Renal cortex interstitium (tissue), 11 donors: ENCODE measurements at regions not wholly inside any gene's neighbourhood (a gene's known extent, or its start where the extent isn't known, plus 50 kb on each side); places are given as distances from the start of the nearest gene placed in this dataset.

Experiments
- DNase-seq, 11 donors: peaks; one replicate each; pipeline ENCODE4 v3.0.0-alpha.2; 2013; ENCODE audit warnings: low read depth in 9 of 11, low spot score in 4 of 11; ENCODE audit errors: extremely low read depth in 1 of 11

DNA sequence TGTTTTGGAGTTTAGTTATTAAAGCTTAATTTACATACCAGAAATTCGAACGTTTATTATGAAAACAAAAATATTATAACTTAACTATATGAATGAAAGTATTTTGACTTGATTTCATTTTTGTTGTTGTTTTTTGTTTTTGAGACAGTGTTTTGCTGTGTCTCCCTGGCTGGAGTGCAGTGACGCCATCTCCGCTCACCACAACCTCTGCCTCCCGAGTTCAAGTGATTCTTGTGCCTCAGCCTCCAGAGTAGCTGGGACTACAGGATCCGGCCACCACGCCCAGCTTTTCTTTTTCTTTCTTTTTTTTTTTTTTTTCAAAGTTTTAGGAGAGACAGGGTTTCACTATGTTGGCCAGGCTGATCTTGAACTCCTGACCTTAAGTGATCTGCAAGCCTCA lies 392.6 kb downstream of the PCDH17 start:
- DNase-seq: no peak

DNA sequence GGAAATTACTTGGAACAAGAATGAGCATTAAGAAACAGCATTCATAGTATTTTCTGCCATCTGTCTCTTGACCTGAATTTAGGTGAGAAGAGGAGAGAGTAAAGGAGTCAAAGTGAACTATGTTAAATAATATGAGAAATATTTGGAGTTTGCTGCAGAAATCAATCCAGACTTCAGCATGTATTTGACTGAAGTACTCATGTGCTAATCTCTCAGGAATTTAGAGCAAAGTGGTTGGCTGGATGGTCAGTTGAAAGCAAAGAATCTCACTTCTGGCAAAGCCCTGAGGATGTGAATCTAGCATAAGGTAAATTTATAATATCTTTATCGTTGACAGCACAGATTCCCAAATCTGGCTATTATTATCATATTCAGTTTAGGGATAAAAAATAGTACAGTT lies 394.3 kb downstream of the PCDH17 start:
- DNase-seq: no peak

GRCh38 chr13:58032676-58033460 lies 401.3 kb downstream of the PCDH17 start:
- DNase-seq: no peak

DNA sequence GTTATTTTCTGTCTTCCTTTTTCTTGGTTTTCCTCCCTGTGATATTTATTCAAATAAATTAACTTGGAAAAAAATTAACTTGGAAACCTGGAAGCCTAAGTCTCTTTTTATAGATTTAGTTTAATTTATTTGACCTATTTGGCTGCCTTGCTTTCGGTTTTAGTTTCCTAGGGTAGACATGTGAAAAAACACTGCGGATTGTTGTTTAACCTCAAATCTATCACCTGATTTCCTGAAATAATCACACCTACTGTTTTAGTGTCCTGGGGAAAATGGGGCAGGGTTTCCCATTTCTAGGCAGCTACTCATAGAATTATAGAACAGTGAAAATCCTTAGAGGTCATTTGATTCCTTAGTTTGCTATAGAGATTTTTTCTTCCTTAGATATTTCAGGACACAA lies 412.4 kb downstream of the PCDH17 start:
- no peak for DNase-seq

DNA sequence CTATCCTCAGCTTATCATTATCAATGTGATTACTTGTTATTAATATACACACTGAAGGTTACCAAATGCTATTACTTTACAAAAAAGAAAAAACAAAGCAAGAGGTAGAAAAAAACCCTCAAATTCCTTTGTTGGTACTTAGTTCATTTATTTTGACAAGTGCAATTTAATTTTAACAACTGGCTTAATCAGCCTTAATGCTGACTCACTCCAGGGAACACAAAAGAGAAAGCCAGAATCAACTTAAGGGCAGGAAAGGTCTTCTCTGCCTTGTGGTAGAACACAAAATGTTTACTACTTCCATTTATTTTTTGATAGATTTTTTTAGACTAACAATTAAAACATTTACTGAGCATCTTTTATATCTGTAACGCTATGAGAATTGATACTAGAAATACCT lies 417.1 kb downstream of the PCDH17 start:
- DNase-seq: no peak

GRCh38 chr13:58051396-58051795 lies 419.9 kb downstream of the PCDH17 start:
- DNase-seq: no peak

GRCh38 chr13:58051807-58052375 lies 420.3 kb downstream of the PCDH17 start:
- no peak for DNase-seq

- no peak for DNase-seq
Measured at GRCh38 chr13:58056426-58056825, 424.9 kb downstream of the PCDH17 start.

- DNase-seq: no peak
Measured at GRCh38 chr13:58059624-58060023, 428.1 kb downstream of the PCDH17 start.

DNA sequence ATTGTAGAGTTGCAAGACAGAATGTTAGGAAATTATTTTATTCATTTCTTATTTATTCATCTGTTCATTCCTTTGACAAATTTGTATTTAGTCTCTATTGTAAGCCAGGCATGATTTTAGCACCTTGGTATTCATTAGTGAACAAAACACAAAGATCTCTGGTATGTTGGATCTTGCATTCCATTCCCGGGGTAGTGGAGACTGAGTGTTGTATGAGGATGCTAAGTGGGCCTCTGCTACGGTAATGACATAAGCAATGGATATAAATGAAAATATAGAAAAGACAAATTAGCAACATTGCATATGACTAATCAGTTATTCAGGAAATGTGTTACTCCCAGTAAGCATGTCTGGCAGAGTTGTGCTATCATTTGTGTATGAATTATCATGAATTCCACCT lies 449.3 kb downstream of the PCDH17 start:
- no peak for DNase-seq

- DNase-seq: no peak
Measured at GRCh38 chr13:58081301-58081820, 449.8 kb downstream of the PCDH17 start.

DNA sequence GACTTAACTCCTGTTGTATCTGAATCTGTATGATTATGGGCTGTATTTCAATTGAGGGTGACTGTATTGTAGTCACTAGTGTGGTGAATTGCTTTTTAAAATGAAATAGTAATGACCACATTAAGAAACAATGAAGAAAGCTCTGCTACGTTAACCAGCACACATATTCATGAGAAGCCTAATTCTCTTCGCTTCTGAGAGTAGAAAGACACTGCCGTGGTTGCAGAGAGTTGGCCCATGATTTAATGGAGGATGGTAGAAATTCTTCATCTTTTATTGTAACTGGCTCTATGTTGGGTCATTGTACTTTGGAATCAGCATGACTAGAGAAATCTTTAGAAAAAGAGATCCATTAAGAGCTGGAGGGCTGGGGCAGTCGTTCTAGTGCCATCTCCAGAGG lies 451.5 kb downstream of the PCDH17 start:
- DNase-seq: no peak

GRCh38 chr13:58085274-58085673 lies 453.7 kb downstream of the PCDH17 start:
- DNase-seq: no peak

DNA sequence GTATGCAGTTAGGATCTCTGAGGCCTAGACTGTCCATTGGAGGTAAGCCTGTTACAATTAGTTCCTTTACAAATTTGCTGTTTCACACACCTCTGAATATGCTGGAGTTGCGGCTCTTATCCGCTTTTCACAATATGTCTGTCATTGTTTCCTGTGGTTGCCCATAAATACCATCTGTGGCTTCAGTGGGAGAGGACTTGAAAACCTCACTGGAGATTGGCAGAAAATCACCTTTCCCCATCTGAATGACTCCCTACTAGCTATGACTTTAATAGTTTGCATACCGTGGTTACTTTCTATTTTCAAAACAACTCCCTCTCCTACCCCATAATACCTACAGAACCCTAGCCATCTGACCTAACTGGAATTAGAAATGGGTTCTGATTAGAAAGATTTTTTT lies 454.3 kb downstream of the PCDH17 start:
- DNase-seq: no peak

GRCh38 chr13:58087566-58087965 lies 456.0 kb downstream of the PCDH17 start:
- DNase-seq: no peak

DNA sequence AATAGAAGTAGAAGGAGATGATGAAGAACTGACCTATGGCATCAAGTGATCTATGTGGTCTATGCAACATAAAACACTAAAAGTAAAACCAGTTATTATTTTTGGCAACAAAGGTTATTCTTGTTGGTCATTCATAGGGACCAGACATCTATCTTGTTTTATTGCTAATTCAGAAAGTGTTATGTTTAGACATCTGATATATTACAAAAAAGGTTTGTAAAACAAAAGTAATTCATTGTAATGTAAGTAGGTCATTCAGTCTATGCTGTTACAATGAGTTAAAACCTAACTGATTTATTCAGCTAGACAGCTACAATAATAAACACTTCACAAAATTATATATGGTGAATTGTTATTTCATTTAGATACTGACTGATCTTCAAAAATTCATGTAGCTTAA lies 461.9 kb downstream of the PCDH17 start:
- DNase-seq: peak in 7 of 11 donors; percentile 4 to 22 (median 9)

DNA sequence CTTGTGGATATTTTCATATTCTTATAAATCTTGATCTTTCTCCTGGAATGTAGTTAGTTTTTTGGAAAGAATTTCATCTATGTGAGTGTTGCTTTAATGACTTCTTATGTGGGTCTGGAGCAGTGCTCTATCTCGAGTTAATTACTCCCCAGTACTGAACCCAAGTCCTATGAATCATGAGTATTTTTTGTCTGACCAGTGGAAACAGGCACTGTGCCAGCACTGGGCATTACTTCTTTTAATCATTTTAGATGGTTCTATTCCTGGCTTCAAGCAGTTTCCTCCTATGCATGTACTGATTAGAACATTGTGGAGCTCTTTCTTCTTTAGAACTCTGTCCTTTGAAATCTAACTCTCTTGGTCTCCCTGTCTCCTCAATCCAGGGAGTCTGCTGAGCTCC lies 466.3 kb downstream of the PCDH17 start:
- DNase-seq: no peak

DNA sequence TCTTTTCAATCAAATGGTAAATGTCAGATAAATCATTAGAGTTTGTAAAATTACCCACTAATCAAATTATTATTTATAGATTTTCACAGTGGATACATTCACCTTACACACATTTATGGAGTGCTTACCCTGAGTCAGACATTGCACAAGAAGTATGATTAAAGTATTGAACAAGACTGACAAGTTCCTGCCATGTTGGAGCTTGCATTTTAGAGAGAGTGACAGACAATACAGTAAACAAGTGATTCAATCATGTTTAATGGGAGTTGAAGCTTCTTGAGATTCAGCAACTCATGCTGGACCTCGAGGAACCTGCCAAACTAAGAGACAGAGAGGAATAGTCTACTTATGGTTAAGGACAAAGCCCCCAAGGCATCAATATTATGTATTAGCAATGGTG lies 487.8 kb downstream of the PCDH17 start:
- DNase-seq: no peak

GRCh38 chr13:58119804-58120203 lies 488.3 kb downstream of the PCDH17 start:
- DNase-seq: no peak

DNA sequence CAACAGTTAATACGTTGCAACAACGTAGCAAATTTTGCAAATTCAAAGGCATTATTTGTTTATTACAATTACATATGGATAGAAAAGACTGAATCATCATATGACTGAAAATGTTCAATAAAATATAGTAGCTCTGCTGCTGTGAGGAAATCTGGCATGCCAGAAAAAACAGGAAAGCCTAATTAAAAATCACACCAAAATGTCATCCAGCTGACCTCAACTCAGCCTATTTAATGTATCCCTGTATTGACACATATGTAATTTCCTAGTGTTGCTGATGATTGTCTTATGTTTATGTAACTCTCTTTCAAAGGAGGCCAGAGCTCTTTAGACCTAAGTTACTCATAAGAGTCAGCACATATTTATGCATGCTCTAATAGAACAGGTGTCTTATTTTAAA lies 495.0 kb downstream of the PCDH17 start:
- DNase-seq: no peak

- DNase-seq: no peak
Measured at GRCh38 chr13:58134012-58134411, 502.5 kb downstream of the PCDH17 start.
